ENCODE measurements at regions not wholly inside any gene's neighbourhood (a gene's known extent, or its start where the extent isn't known, plus 50 kb on each side); places are given as distances from the start of the nearest gene placed in this dataset.

DNA sequence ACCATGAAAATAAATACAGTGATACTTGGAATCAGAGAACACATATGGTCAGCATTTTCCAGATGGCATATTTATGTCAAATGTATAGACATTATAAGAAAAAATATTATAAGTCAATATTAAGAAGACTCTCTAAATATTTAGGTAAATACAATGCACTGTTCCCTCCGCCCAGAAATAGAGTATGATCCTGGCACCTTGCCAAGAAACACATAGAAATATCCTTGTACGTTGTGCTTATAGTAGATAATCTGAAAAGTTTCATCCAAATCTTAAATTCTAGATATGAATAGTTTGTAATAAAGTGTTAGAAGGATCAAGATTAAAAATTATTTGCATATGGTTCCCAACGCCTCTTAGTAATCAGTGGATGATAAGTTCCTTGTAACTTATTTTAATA, 645.8 kb upstream of the GJE1 start:
- Histone ChIP-seq H3K27me3 (replicated peaks; ENCODE audit: insufficient read depth) (no peaks in the 10 kb centered on the region), H3K79me2 (ENCODE audit: insufficient read depth) (no peaks in the 10 kb centered on the region), H3K4me3 (no peak overlapping the region), H3K27ac (no peak overlapping the region), H3K4me1 (ENCODE audit: insufficient read depth) (peaks cover 25% of the 10 kb centered on the region), H3K9me2 (ENCODE audit: insufficient read depth) (no peaks in the 10 kb centered on the region), H3K36me3 (ENCODE audit: low read depth) (no peaks in the 10 kb centered on the region), H3K4me2 (ENCODE audit: unreplicated experiment) (no peak overlapping the region), H2AFZ (no peak overlapping the region), H3K9me3 (ENCODE audit: low read depth) (no peaks in the 10 kb centered on the region), H4K20me1 (ENCODE audit: insufficient read depth) (no peaks in the 10 kb centered on the region), H3K9ac (no peak overlapping the region), H3F3A (ENCODE audit: insufficient read depth) (peaks cover 17% of the 10 kb centered on the region)
- no peak for TF ChIP-seq EZH2phosphoT487 (IDR thresholded peaks at IDR 0.05; ENCODE audit: insufficient read depth, low read depth)
- no peak for TF ChIP-seq EZH2 (IDR thresholded peaks at IDR 0.05; ENCODE audit: insufficient read depth, poor library complexity, severe bottlenecking)
- in situ Hi-C loops (cut with MboI): no loop called here
- DNase-seq: no peak
- 48 to 54% methylated on average over 3 of the region's 3 CpGs for WGBS, 2 experiments (ENCODE audit: low coverage in 1 of 2, low lambda C conversion rate in 2 of 2, missing lambda C conversion rate in 2 of 2)

DNA sequence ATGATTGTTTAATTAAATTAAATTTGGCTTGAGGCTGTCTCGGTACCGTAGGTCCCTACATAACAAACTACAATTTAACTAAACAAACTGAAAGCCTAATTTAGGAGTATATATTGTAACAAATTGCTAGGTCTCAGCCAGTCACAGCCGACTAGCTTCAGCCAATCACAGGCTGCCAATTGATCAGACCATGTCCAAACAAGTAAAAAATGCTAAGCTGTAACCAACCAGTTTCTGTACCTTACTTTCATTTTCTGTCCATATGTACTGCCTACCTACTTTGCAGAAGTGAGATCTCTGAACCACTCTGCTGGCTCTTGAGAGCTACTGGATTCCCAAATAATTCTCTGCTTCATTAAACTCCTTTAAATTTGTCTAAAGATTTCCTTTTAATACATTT, 648.0 kb upstream of the GJE1 start:
- Histone ChIP-seq H3K9ac (no peak overlapping the region), H3K4me3 (no peak overlapping the region), H3K9me2 (ENCODE audit: insufficient read depth) (no peaks in the 10 kb centered on the region), H3K36me3 (ENCODE audit: low read depth) (no peaks in the 10 kb centered on the region), H3K27ac (peak overlapping the region; percentile 92), H3F3A (ENCODE audit: insufficient read depth) (peaks cover 23% of the 10 kb centered on the region), H3K4me2 (ENCODE audit: unreplicated experiment) (peak overlapping the region; percentile 86), H2AFZ (peak overlapping the region; percentile 60), H3K27me3 (replicated peaks; ENCODE audit: insufficient read depth) (no peaks in the 10 kb centered on the region), H3K4me1 (ENCODE audit: insufficient read depth) (peaks cover 31% of the 10 kb centered on the region), H3K79me2 (ENCODE audit: insufficient read depth) (no peaks in the 10 kb centered on the region), H3K9me3 (ENCODE audit: low read depth) (no peaks in the 10 kb centered on the region), H4K20me1 (ENCODE audit: insufficient read depth) (no peaks in the 10 kb centered on the region)
- TF ChIP-seq EZH2 (IDR thresholded peaks at IDR 0.05; ENCODE audit: insufficient read depth, poor library complexity, severe bottlenecking): no peak
- TF ChIP-seq EZH2phosphoT487 (IDR thresholded peaks at IDR 0.05; ENCODE audit: insufficient read depth, low read depth): no peak
- DNase-seq: no peak
- WGBS, 2 experiments (ENCODE audit: low coverage in 1 of 2, low lambda C conversion rate in 2 of 2, missing lambda C conversion rate in 2 of 2): 85 to 90% methylated on average over 3 of the region's 3 CpGs
- in situ Hi-C loops (cut with MboI): no loop called here

DNA sequence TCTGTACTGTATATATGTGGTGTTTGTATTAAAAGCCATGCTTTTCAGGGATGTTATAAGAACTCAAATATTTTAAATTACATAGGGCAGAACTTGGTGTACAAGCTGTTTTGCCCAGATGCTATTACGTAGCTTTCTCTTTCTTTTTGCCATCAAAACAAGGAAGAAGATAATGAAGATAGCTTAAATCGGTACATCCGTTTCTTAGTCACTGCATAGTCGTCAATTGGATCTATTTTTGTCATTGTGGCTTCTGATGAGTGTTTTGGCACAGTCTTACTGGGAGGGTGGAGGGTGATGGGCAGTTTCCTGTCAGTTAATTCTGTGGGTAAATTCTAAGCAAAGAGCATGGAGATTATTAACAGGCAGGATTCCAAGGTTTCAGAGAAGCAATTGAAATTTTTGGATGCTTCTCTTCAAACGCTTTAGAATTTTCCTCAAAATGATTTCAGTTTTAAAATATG, 649.1 kb upstream of the GJE1 start:
- peak overlapping the region; percentile 74 for H2AFZ ChIP-seq
- TF ChIP-seq EZH2 (IDR thresholded peaks at IDR 0.05; ENCODE audit: insufficient read depth, poor library complexity, severe bottlenecking) (no peak), EZH2phosphoT487 (IDR thresholded peaks at IDR 0.05; ENCODE audit: insufficient read depth, low read depth) (no peak)
- no peaks in the 10 kb centered on the region for H3K9me2 ChIP-seq (ENCODE audit: insufficient read depth)
- H3K4me3 ChIP-seq: peak overlapping the region; percentile 66
- H3K27ac ChIP-seq: peak overlapping the region; percentile 92
- peak overlapping the region; percentile 86 for H3K4me2 ChIP-seq (ENCODE audit: unreplicated experiment)
- H3K9me3 ChIP-seq (ENCODE audit: low read depth): no peaks in the 10 kb centered on the region
- no peaks in the 10 kb centered on the region for H3K27me3 ChIP-seq (replicated peaks; ENCODE audit: insufficient read depth)
- no peaks in the 10 kb centered on the region for H4K20me1 ChIP-seq (ENCODE audit: insufficient read depth)
- DNase-seq: peak; percentile 92
- in situ Hi-C loops (cut with MboI): no loop called here
- no peaks in the 10 kb centered on the region for H3K79me2 ChIP-seq (ENCODE audit: insufficient read depth)
- H3K4me1 ChIP-seq (ENCODE audit: insufficient read depth): peaks cover 31% of the 10 kb centered on the region
- H3K9ac ChIP-seq: peak overlapping the region; percentile 71
- peaks cover 23% of the 10 kb centered on the region for H3F3A ChIP-seq (ENCODE audit: insufficient read depth)
- 1 to 4% methylated on average over 5 of the region's 5 CpGs for WGBS, 2 experiments (ENCODE audit: low coverage in 1 of 2, low lambda C conversion rate in 2 of 2, missing lambda C conversion rate in 2 of 2)
- no peaks in the 10 kb centered on the region for H3K36me3 ChIP-seq (ENCODE audit: low read depth)

DNA sequence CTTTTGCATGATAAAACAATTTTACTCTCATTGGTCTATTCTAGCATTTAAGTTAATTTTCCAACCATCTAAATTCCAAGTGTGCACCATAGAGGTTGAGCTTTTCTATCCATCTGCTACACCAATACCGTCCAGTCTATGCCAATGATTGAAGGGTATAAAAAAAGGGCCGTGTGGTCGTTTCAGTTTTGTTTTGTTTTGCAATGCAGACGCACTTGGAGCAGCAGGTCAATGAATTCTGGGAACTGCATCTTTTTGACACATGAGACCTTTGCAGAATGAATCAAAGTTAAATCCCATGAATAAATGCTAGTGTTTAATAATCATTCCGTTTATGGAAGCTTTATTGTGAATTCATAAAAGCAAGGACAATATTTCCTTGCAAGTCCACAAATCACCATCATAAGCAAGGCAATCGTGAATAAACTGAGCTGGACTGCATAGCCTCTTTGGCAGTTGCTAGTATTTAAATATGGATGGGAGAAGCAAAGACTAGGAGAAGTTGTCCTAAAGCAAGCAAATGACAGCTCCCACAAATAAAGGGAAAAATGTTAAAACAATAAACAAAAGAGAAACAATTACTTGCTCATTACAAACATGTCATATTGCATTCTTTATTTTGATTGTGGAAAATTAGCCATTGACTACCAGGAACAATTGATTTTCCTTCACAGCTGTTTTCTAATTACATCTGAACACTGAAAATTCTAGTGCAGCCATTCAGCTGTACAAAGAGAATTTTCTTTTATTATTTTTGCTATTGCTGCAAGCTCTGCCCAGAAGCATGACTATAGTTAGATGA, 649.7 kb upstream of the GJE1 start:
- peak; percentile 33 for DNase-seq
- H3K4me3 ChIP-seq: peak overlapping the region; percentile 66
- peaks cover 31% of the 10 kb centered on the region for H3K4me1 ChIP-seq (ENCODE audit: insufficient read depth)
- H3K9me3 ChIP-seq (ENCODE audit: low read depth): no peaks in the 10 kb centered on the region
- in situ Hi-C loops (cut with MboI): no loop called here
- H3K36me3 ChIP-seq (ENCODE audit: low read depth): no peaks in the 10 kb centered on the region
- no peak for TF ChIP-seq EZH2 (IDR thresholded peaks at IDR 0.05; ENCODE audit: insufficient read depth, poor library complexity, severe bottlenecking)
- TF ChIP-seq EZH2phosphoT487 (IDR thresholded peaks at IDR 0.05; ENCODE audit: insufficient read depth, low read depth): no peak
- peak overlapping the region; percentile 74 for H2AFZ ChIP-seq
- WGBS, 2 experiments (ENCODE audit: low coverage in 1 of 2, low lambda C conversion rate in 2 of 2, missing lambda C conversion rate in 2 of 2): 5% methylated on average over 6 of the region's 6 CpGs
- no peaks in the 10 kb centered on the region for H3K27me3 ChIP-seq (replicated peaks; ENCODE audit: insufficient read depth)
- H3K79me2 ChIP-seq (ENCODE audit: insufficient read depth): no peaks in the 10 kb centered on the region
- peak overlapping the region; percentile 86 for H3K4me2 ChIP-seq (ENCODE audit: unreplicated experiment)
- no peaks in the 10 kb centered on the region for H4K20me1 ChIP-seq (ENCODE audit: insufficient read depth)
- H3K27ac ChIP-seq: peak overlapping the region; percentile 92
- H3F3A ChIP-seq (ENCODE audit: insufficient read depth): peaks cover 23% of the 10 kb centered on the region
- no peaks in the 10 kb centered on the region for H3K9me2 ChIP-seq (ENCODE audit: insufficient read depth)
- peak overlapping the region; percentile 71 for H3K9ac ChIP-seq

Measured in GM23248 (cell line).